Fibroblast of mammary gland (primary cell): ENCODE measurements at regions not wholly inside any gene's neighbourhood (a gene's known extent, or its start where the extent isn't known, plus 50 kb on each side); places are given as distances from the start of the nearest gene placed in this dataset.
A peak's percentile ranks its signal among the peaks of the same experiment; 100 is the strongest.

ENCODE experiments used
- DNase-seq: peaks from one replicate; pipeline ENCODE4 v3.0.0-alpha.2; 2010; ENCODE audit warnings: low read depth
- H3K4me3 ChIP-seq: 2 replicates; pipeline ENCODE4 v1.5.1; 2011; ENCODE audit warnings: low read depth, mild to moderate bottlenecking, low read length, moderate library complexity; ENCODE audit not compliant: control insufficient read depth
- TF ChIP-seq, protein P1 (sequence below): conservative IDR thresholded peaks from 2 replicates; pipeline ENCODE4 v1.5.1; 2011; ENCODE audit warnings: low read depth, low read length, inconsistent platforms; ENCODE audit not compliant: control insufficient read depth, insufficient read depth

DNA sequence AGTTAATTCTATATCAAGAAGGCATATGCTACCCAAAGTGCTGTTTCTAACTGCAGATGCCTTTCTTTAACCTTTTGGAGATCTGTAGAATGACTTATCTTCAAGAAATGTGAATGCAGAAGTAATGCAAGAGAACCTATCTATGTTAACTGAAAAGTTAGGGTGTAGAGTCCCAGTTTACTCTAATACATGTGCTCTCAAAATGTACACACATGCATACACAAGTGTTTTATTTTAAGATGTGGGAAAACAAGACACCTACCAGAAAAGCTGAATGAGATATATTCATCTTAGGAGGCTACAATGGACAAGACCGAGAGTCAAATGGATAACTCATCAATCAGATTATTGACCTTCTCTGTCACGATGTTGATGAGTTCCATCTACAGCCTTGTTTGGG lies 80.9 kb downstream of the CDCA7 start:
- TF ChIP-seq, protein P1, sequence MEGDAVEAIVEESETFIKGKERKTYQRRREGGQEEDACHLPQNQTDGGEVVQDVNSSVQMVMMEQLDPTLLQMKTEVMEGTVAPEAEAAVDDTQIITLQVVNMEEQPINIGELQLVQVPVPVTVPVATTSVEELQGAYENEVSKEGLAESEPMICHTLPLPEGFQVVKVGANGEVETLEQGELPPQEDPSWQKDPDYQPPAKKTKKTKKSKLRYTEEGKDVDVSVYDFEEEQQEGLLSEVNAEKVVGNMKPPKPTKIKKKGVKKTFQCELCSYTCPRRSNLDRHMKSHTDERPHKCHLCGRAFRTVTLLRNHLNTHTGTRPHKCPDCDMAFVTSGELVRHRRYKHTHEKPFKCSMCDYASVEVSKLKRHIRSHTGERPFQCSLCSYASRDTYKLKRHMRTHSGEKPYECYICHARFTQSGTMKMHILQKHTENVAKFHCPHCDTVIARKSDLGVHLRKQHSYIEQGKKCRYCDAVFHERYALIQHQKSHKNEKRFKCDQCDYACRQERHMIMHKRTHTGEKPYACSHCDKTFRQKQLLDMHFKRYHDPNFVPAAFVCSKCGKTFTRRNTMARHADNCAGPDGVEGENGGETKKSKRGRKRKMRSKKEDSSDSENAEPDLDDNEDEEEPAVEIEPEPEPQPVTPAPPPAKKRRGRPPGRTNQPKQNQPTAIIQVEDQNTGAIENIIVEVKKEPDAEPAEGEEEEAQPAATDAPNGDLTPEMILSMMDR, result no peak
- DNase-seq, result no peak
- no peak overlapping the region for H3K4me3 ChIP-seq

DNA sequence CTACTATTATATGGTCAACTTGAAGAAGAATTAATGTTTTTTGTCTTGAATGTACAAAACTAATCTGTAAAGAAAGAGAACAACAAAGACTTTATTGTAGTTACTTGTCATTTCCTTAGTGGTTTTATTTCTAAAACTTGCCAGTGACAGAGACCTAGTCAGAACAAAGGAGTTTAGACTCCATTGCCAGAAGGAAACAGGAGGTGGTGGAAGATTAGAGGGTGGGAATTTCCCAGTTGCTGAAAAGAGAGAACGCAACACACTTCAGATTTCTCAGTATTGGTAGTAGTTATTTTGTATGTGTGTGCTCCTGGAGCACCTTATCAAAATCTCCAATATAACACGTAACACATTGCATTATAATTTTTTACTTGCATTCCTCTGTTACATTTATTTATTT lies 81.4 kb downstream of the CDCA7 start:
- DNase-seq, result no peak
- H3K4me3 ChIP-seq, result no peak overlapping the region
- TF ChIP-seq, protein P1, result no peak

GRCh38 chr2:173441222-173441621 lies 86.5 kb downstream of the CDCA7 start:
- DNase-seq, result peak; percentile 24
- TF ChIP-seq, protein P1, result no peak
- no peak overlapping the region for H3K4me3 ChIP-seq

- no peak overlapping the region for H3K4me3 ChIP-seq
- TF ChIP-seq, protein P1, result no peak
- no peak for DNase-seq
These were observed 87.9 kb downstream of the CDCA7 start for GRCh38 chr2:173442542-173442941.

DNA sequence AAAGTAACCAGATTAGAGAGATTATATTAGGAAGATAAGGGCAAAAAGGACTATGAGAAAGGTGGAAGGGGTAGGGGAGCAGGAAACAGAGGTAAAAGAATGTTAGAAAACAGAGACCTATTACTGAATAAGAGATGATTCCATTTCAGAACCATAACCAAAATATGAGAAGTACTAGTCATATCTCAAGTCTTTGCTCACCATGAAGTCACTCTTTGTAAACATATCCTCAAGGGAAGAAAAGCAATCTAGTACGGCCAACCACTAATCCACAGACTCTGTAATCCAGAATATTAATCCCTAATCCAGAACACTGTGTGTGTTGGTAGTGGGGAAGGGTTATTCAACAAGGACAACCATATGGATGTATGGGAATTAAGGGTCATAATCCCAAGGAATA lies 92.0 kb downstream of the CDCA7 start:
- no peak overlapping the region for H3K4me3 ChIP-seq
- no peak for DNase-seq
- TF ChIP-seq, protein P1, result no peak

DNA sequence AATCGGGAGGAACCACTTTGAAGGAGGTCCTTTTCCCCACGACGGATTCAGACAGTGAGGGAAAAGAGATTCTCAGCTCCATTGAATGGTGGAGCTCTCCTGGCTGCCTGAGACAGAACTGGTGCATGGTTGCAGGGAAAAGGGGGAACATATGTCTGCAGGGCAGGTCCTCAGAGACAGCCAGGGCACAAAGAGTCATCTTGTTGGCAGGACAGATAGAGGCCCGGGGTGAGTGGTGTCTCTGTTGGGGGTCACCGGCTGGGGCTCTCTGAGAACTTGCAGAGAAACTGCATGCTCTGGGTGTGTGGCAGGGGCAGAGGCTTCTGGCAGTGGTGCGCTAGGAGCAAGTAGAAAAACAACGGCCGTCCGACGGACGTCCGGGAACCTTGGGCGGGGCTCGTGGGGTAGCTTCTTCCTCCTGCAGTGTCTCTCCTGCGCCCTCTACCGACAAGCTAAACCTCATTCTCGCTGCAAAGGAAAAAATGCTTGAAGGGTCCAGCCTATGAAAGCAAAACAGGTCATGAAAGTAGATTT lies 94.3 kb downstream of the CDCA7 start:
- DNase-seq, result peak; percentile 79
- H3K4me3 ChIP-seq, result peak overlapping the region; percentile 46
- TF ChIP-seq, protein P1, result peak; percentile 91

GRCh38 chr2:173451118-173451517 lies 96.4 kb downstream of the CDCA7 start:
- H3K4me3 ChIP-seq, result no peak overlapping the region
- TF ChIP-seq, protein P1, result no peak
- DNase-seq, result no peak
